NCI-H128 (cell line): ENCODE measurements at regions not wholly inside any gene's neighbourhood (a gene's known extent, or its start where the extent isn't known, plus 50 kb on each side); places are given as distances from the start of the nearest gene placed in this dataset.

ENCODE experiments used
- DNase-seq: peaks from one replicate; lab custom pipeline; 2025; ENCODE audit not compliant: unreplicated experiment; lab: John Stamatoyannopoulos, UW

- DNase-seq, result no peak
These were observed 68.4 kb upstream of the DLK1 start for GRCh38 chr14:100658181-100658886.

GRCh38 chr14:100659345-100660001 lies 67.2 kb upstream of the DLK1 start:
- DNase-seq, result no peak

GRCh38 chr14:100660498-100660881 lies 66.2 kb upstream of the DLK1 start:
- no peak for DNase-seq

GRCh38 chr14:100660882-100661635 lies 65.6 kb upstream of the DLK1 start:
- no peak for DNase-seq

GRCh38 chr14:100662879-100663760 lies 63.6 kb upstream of the DLK1 start:
- no peak for DNase-seq

GRCh38 chr14:100663761-100664052 lies 63.0 kb upstream of the DLK1 start:
- DNase-seq, result no peak

GRCh38 chr14:100664231-100664630 lies 62.5 kb upstream of the DLK1 start:
- DNase-seq, result no peak

- no peak for DNase-seq
These were observed 61.7 kb upstream of the DLK1 start for GRCh38 chr14:100664841-100665510.

- no peak for DNase-seq
These were observed 61.1 kb upstream of the DLK1 start for GRCh38 chr14:100665511-100666032.

- no peak for DNase-seq
These were observed 60.3 kb upstream of the DLK1 start for GRCh38 chr14:100666403-100666802.

- no peak for DNase-seq
These were observed 59.8 kb upstream of the DLK1 start for GRCh38 chr14:100666851-100667250.

GRCh38 chr14:100667656-100668055 lies 59.0 kb upstream of the DLK1 start:
- DNase-seq, result no peak

GRCh38 chr14:100668352-100668751 lies 58.3 kb upstream of the DLK1 start:
- DNase-seq, result no peak

- no peak for DNase-seq
These were observed 57.7 kb upstream of the DLK1 start for GRCh38 chr14:100669011-100669412.

GRCh38 chr14:100669468-100669867 lies 57.2 kb upstream of the DLK1 start:
- no peak for DNase-seq

- no peak for DNase-seq
These were observed 56.5 kb upstream of the DLK1 start for GRCh38 chr14:100670017-100670752.

- no peak for DNase-seq
These were observed 56.0 kb upstream of the DLK1 start for GRCh38 chr14:100670753-100671049.

GRCh38 chr14:100671386-100671901 lies 55.2 kb upstream of the DLK1 start:
- no peak for DNase-seq

- DNase-seq, result no peak
These were observed 54.8 kb upstream of the DLK1 start for GRCh38 chr14:100671906-100672305.
